Jurkat, Clone E6-1 (cell line): ENCODE measurements at regions not wholly inside any gene's neighbourhood (a gene's known extent, or its start where the extent isn't known, plus 50 kb on each side); places are given as distances from the start of the nearest gene placed in this dataset.
"Not testable (repeated sequence)": the region's sequence is repeated elsewhere in the genome, so short reads cannot be mapped to it uniquely, and the experiment has no call there.

ENCODE experiments used
- DNase-seq: peaks from one replicate; pipeline ENCODE4 v3.0.0-alpha.2; 2011; ENCODE audit warnings: low read depth, low spot score
- H3K4me3 ChIP-seq: 2 replicates; pipeline ENCODE4 v1.5.1; 2011; ENCODE audit warnings: mild to moderate bottlenecking, low read length, control low read depth, moderate library complexity

- no peak for DNase-seq
- no peak overlapping the region for H3K4me3 ChIP-seq
These were observed 141.9 kb downstream of the SPRY2 start for GRCh38 chr13:80199067-80199466.

GRCh38 chr13:80196756-80197155 lies 144.2 kb downstream of the SPRY2 start:
- DNase-seq, result no peak
- no peak overlapping the region for H3K4me3 ChIP-seq

GRCh38 chr13:80195649-80196048 lies 145.3 kb downstream of the SPRY2 start:
- H3K4me3 ChIP-seq, result no peak overlapping the region
- DNase-seq, result no peak

- DNase-seq, result no peak
- H3K4me3 ChIP-seq, result no peak overlapping the region
These were observed 150.9 kb downstream of the SPRY2 start for GRCh38 chr13:80189889-80190597.

GRCh38 chr13:80180740-80181355 lies 160.1 kb downstream of the SPRY2 start:
- DNase-seq, result no peak
- no peak overlapping the region for H3K4me3 ChIP-seq

GRCh38 chr13:80177327-80177726 lies 163.6 kb downstream of the SPRY2 start:
- no peak for DNase-seq
- H3K4me3 ChIP-seq, result no peak overlapping the region

- no peak overlapping the region for H3K4me3 ChIP-seq
- no peak for DNase-seq
These were observed 167.7 kb downstream of the SPRY2 start for GRCh38 chr13:80173224-80173623.

GRCh38 chr13:80171096-80171495 lies 169.8 kb downstream of the SPRY2 start:
- no peak overlapping the region for H3K4me3 ChIP-seq
- DNase-seq, result no peak

- no peak for DNase-seq
- no peak overlapping the region for H3K4me3 ChIP-seq
These were observed 172.7 kb downstream of the SPRY2 start for GRCh38 chr13:80168089-80168850.

GRCh38 chr13:80166352-80166751 lies 174.6 kb downstream of the SPRY2 start:
- DNase-seq, result no peak
- H3K4me3 ChIP-seq, result no peak overlapping the region

GRCh38 chr13:80164462-80164861 lies 176.5 kb downstream of the SPRY2 start:
- no peak for DNase-seq
- H3K4me3 ChIP-seq, result no peak overlapping the region

GRCh38 chr13:80161896-80162295 lies 179.0 kb downstream of the SPRY2 start:
- no peak overlapping the region for H3K4me3 ChIP-seq
- DNase-seq, result no peak

- no peak for DNase-seq
- no peak overlapping the region for H3K4me3 ChIP-seq
These were observed 179.7 kb downstream of the SPRY2 start for GRCh38 chr13:80161219-80161618.

- no peak overlapping the region for H3K4me3 ChIP-seq
These were observed 180.8 kb downstream of the SPRY2 start for GRCh38 chr13:80160110-80160509.

GRCh38 chr13:80157261-80157932 lies 183.5 kb downstream of the SPRY2 start:
- no peak overlapping the region for H3K4me3 ChIP-seq
- DNase-seq, result no peak

More at GRCh38 chr13:80160110-80160509, 180.8 kb downstream of the SPRY2 start:
- DNase-seq, result no peak

GRCh38 chr13:80152142-80152541 lies 188.8 kb downstream of the SPRY2 start:
- not testable (repeated sequence) for DNase-seq, H3K4me3 ChIP-seq

- no peak for DNase-seq
- H3K4me3 ChIP-seq, result no peak overlapping the region
These were observed 189.9 kb downstream of the SPRY2 start for GRCh38 chr13:80151016-80151415.

- DNase-seq, result no peak
- no peak overlapping the region for H3K4me3 ChIP-seq
These were observed 191.2 kb downstream of the SPRY2 start for GRCh38 chr13:80149736-80150135.

- no peak for DNase-seq
- no peak overlapping the region for H3K4me3 ChIP-seq
These were observed 195.7 kb downstream of the SPRY2 start for GRCh38 chr13:80145171-80145690.
